ENCODE measurements at regions not wholly inside any gene's neighbourhood (a gene's known extent, or its start where the extent isn't known, plus 50 kb on each side); places are given as distances from the start of the nearest gene placed in this dataset.

GRCh38 chr1:98035602-98036002 lies 114.8 kb upstream of the DPYD start:
- POLR2A ChIA-PET, result no interaction called here
- Mint-ChIP-seq H3K27ac (no peak overlapping the region), H3K4me3 (no peak overlapping the region), H3K4me1 (ENCODE audit: low read depth) (peaks cover 2% of the 10 kb centered on the region), H3K36me3 (ENCODE audit: low read depth) (no peaks in the 10 kb centered on the region), H3K9me3 (no peaks in the 10 kb centered on the region), H3K27me3 (peaks cover 8% of the 10 kb centered on the region)
- intact Hi-C loops (cut with micrococcal nuclease), result no loop called here
- ATAC-seq (no peak), DNase-seq (no peak)
- CTCF ChIA-PET, result no interaction called here
- no peak for TF ChIP-seq CTCF (IDR thresholded peaks at IDR 0.05)

DNA sequence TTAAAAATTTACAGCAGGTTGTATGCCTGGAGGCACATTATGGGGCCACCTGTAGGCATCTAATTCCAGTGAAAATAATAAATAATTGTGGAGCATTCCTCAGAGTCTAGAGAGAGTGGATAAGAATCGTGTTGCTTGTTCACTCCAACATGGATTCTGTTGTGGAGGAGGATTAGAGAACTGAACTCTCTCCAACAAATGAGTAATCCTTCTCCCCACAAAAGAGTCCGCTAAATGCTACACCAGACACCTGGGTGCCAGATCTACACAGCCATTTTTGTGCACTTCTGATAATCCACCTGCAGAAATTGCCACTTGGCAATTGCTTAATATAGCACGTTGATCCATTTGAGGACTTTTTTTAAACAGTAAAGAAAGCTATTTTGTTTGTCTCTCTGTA lies 113.7 kb upstream of the DPYD start:
- no peak overlapping the region for H3K4me3 Mint-ChIP-seq
- intact Hi-C loops (cut with micrococcal nuclease), result no loop called here
- no peak for TF ChIP-seq CTCF (IDR thresholded peaks at IDR 0.05)
- H3K36me3 Mint-ChIP-seq (ENCODE audit: low read depth), result no peaks in the 10 kb centered on the region
- peaks cover 5% of the 10 kb centered on the region for H3K4me1 Mint-ChIP-seq (ENCODE audit: low read depth)
- peaks cover 7% of the 10 kb centered on the region for H3K27me3 Mint-ChIP-seq
- no peak overlapping the region for H3K27ac Mint-ChIP-seq
- ChIA-PET POLR2A (no interaction called here), CTCF (interaction anchor here (0.7 kb wide), 1 partner anchor 217 kb away, joined by 3 read pairs; no protein-coding TSS in a partner anchor)
- DNase-seq (no peak), ATAC-seq (no peak)
- no peaks in the 10 kb centered on the region for H3K9me3 Mint-ChIP-seq

GRCh38 chr1:98032958-98033357 lies 112.1 kb upstream of the DPYD start:
- intact Hi-C loops (cut with micrococcal nuclease), result no loop called here
- peaks cover 7% of the 10 kb centered on the region for H3K4me1 Mint-ChIP-seq (ENCODE audit: low read depth)
- peaks cover 10% of the 10 kb centered on the region for H3K27me3 Mint-ChIP-seq
- H3K27ac Mint-ChIP-seq, result no peak overlapping the region
- no peaks in the 10 kb centered on the region for H3K36me3 Mint-ChIP-seq (ENCODE audit: low read depth)
- CTCF ChIA-PET, result no interaction called here
- no peaks in the 10 kb centered on the region for H3K9me3 Mint-ChIP-seq
- DNase-seq (no peak), ATAC-seq (no peak)
- TF ChIP-seq CTCF (IDR thresholded peaks at IDR 0.05), result no peak
- H3K4me3 Mint-ChIP-seq, result no peak overlapping the region
- POLR2A ChIA-PET, result no interaction called here

DNA sequence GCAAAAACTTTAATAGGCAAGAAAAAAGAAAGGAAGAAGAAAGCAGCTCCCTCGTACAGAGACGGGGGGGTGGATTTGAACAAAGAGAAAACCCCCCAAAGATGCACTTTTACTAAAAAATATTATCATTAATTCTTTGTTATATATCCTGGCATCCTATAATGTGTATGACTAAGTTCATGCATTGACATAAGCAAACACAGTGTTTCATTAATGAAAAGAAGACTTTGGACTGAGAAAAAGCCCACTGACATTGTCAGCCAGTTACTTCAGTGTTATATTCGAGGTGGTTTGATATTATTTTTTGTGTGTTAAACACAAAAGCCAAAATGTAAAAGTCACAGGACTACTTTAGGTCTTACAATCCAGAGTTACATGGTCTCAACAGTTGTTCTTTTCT lies 110.1 kb upstream of the DPYD start:
- ChIA-PET CTCF (interaction anchor here (1.3 kb wide), 1 partner anchor 20 kb away, joined by 3 read pairs; no protein-coding TSS in a partner anchor), POLR2A (no interaction called here)
- no peak overlapping the region for H3K4me3 Mint-ChIP-seq
- no peak for DNase-seq
- intact Hi-C loops (cut with micrococcal nuclease), result no loop called here
- ATAC-seq, result no peak
- H3K4me1 Mint-ChIP-seq (ENCODE audit: low read depth), result peaks cover 7% of the 10 kb centered on the region
- H3K27ac Mint-ChIP-seq, result no peak overlapping the region
- H3K36me3 Mint-ChIP-seq (ENCODE audit: low read depth), result no peaks in the 10 kb centered on the region
- H3K9me3 Mint-ChIP-seq, result no peaks in the 10 kb centered on the region
- no peak for TF ChIP-seq CTCF (IDR thresholded peaks at IDR 0.05)
- H3K27me3 Mint-ChIP-seq, result peaks cover 10% of the 10 kb centered on the region

DNA sequence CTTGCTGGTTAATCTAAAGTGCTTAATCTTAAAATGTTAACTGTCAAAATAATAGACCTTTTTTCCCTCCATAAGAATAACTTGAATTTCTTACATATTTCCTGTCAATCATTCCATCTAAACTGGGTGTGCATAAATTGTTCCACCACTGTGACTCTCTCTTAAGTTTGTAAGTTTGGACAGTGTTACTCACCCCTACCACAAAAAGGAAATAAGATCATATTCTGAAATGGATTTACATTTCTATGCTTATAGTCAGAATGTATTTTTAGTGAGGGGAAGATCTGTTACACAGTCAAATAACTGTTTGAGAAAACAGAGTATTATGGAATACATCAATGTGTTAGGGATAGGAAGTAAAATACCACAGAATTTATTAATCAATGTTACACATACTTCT lies 109.6 kb upstream of the DPYD start:
- POLR2A ChIA-PET, result no interaction called here
- H3K4me1 Mint-ChIP-seq (ENCODE audit: low read depth), result peaks cover 7% of the 10 kb centered on the region
- H3K27me3 Mint-ChIP-seq, result peaks cover 10% of the 10 kb centered on the region
- no peak for DNase-seq
- no peak for TF ChIP-seq CTCF (IDR thresholded peaks at IDR 0.05)
- H3K27ac Mint-ChIP-seq, result no peak overlapping the region
- intact Hi-C loops (cut with micrococcal nuclease), result no loop called here
- H3K4me3 Mint-ChIP-seq, result no peak overlapping the region
- CTCF ChIA-PET, result interaction anchor here (1.3 kb wide), 1 partner anchor 20 kb away, joined by 3 read pairs; no protein-coding TSS in a partner anchor
- ATAC-seq, result peak; percentile 85
- H3K9me3 Mint-ChIP-seq, result no peaks in the 10 kb centered on the region
- H3K36me3 Mint-ChIP-seq (ENCODE audit: low read depth), result no peaks in the 10 kb centered on the region

All from activated CD8-positive, alpha-beta T cell treated with anti-CD3 and anti-CD28 coated beads for 36 hours (primary cell).